H1 (cell line): ENCODE measurements at regions not wholly inside any gene's neighbourhood (a gene's known extent, or its start where the extent isn't known, plus 50 kb on each side); places are given as distances from the start of the nearest gene placed in this dataset.

Experiments
- CTCF ChIA-PET: fragments of 300-600 bp; sonication (Branson Sonifier 250); formaldehyde crosslinking; loops from one replicate; lab custom pipeline; 2021; ENCODE audit not compliant: partially characterized antibody; lab: Charles Lee
- POLR2A ChIA-PET: fragments of 300-600 bp; sonication (Branson Sonifier 250); formaldehyde crosslinking; loops from one replicate; lab custom pipeline; 2021; ENCODE audit warnings: inconsistent platforms; ENCODE audit not compliant: partially characterized antibody; lab: Charles Lee
- DNase-seq, 2 experiments: peaks; one replicate each; pipeline versions ENCODE4 v3.0.0 to v3.0.0-alpha.2; 2010 to 2022; ENCODE audit warnings: low spot score in 2 of 2, low read depth in 1 of 2, mixed read lengths in 1 of 2
- FAIRE-seq: peaks from 2 replicates; lab custom pipeline; 2011; peaks lifted over from hg19 to GRCh38; lab: Jason Lieb, UNC
- H2AFZ ChIP-seq: 2 replicates; pipeline ENCODE4 v1.8.1; 2012; ENCODE audit warnings: low read length, inconsistent platforms
- H2AK5ac ChIP-seq: 2 replicates; pipeline ENCODE4 v1.6.1; 2013; ENCODE audit warnings: low read depth, low read length
- H2BK120ac ChIP-seq: replicated peaks from 2 replicates; pipeline ENCODE3; 2013; ENCODE audit warnings: low read depth, low read length, inconsistent platforms
- H2BK12ac ChIP-seq: 2 replicates; pipeline ENCODE4 v1.6.1; 2013; ENCODE audit warnings: low read depth, low read length
- H2BK15ac ChIP-seq: 2 replicates; pipeline ENCODE4 v1.6.1; 2013; ENCODE audit warnings: low read length
- H2BK20ac ChIP-seq: 2 replicates; pipeline ENCODE4 v1.6.1; 2013; ENCODE audit warnings: low read length
- H2BK5ac ChIP-seq: 2 replicates; pipeline ENCODE4 v1.6.1; 2013; ENCODE audit warnings: low read depth, low read length
- H3K14ac ChIP-seq: 2 replicates; pipeline ENCODE4 v1.6.1; 2013; ENCODE audit warnings: inconsistent platforms; ENCODE audit not compliant: insufficient read length
- H3K18ac ChIP-seq: 2 replicates; pipeline ENCODE4 v1.6.1; 2013; ENCODE audit warnings: low read length; ENCODE audit errors: extremely low read depth
- H3K23ac ChIP-seq: 2 replicates; pipeline ENCODE4 v1.6.1; 2013; ENCODE audit warnings: inconsistent platforms; ENCODE audit not compliant: insufficient read length
- H3K23me2 ChIP-seq: 2 replicates; pipeline ENCODE4 v1.6.1; 2013; ENCODE audit warnings: low read depth, low read length
- H3K27ac ChIP-seq: 2 replicates; pipeline ENCODE4 v1.6.1; 2011; ENCODE audit warnings: low read depth, low read length, inconsistent platforms
- H3K27me3 ChIP-seq, 4 experiments: replicated peaks in 1 of 4; 1 replicate in 1 of 4; 2 replicates in 3 of 4; pipeline versions ENCODE4 v1.6.1 to v1.8.1; 2011 to 2013; ENCODE audit warnings: low read length in 3 of 4, mild to moderate bottlenecking in 3 of 4, inconsistent platforms in 2 of 4, mixed read lengths in 2 of 4, moderate library complexity in 1 of 4; ENCODE audit not compliant: control insufficient read depth in 3 of 4, insufficient read depth in 3 of 4; ENCODE audit errors: extremely low read depth in 1 of 4
- H3K36me3 ChIP-seq, 4 experiments: 2 replicates each; pipeline versions ENCODE4 v1.6.1 to v1.8.1; 2011 to 2013; ENCODE audit warnings: mild to moderate bottlenecking in 4 of 4, low read length in 3 of 4, moderate library complexity in 2 of 4, control low read depth in 1 of 4, inconsistent platforms in 1 of 4; ENCODE audit not compliant: insufficient read depth in 4 of 4, control insufficient read depth in 2 of 4
- H3K4ac ChIP-seq: replicated peaks from 2 replicates; pipeline ENCODE3; 2013; ENCODE audit warnings: low read length, low read depth, mixed read lengths, inconsistent platforms; ENCODE audit not compliant: insufficient read length
- H3K4me1 ChIP-seq, 4 experiments: replicated peaks in 1 of 4; 1 replicate in 1 of 4; 2 replicates in 3 of 4; pipeline versions ENCODE4 v1.6.1 to v1.8.1; 2011 to 2013; ENCODE audit warnings: low read length in 3 of 4, inconsistent platforms in 2 of 4, mixed read lengths in 1 of 4; ENCODE audit not compliant: insufficient read depth in 4 of 4, control insufficient read depth in 3 of 4
- H3K4me2 ChIP-seq, 2 experiments: 2 replicates each; pipeline versions ENCODE4 v1.6.1 to v1.8.1; 2011 to 2013; ENCODE audit warnings: low read depth in 2 of 2, low read length in 2 of 2, control low read depth in 1 of 2, inconsistent platforms in 1 of 2, mild to moderate bottlenecking in 1 of 2; ENCODE audit not compliant: insufficient read depth in 1 of 2
- H3K4me3 ChIP-seq, 4 experiments: fragments of 200-600, 300-600 bp in 1 of 4; sonication (generic), shearing (Covaris generic), sonication (Bioruptor Twin) in 1 of 4; 2 replicates each; pipeline versions ENCODE4 v1.5.1 to v1.8.1; 2011 to 2016; ENCODE audit warnings: low read length in 4 of 4, low read depth in 3 of 4, control low read depth in 2 of 4, inconsistent platforms in 2 of 4, mild to moderate bottlenecking in 2 of 4, mixed read lengths in 1 of 4, moderate library complexity in 1 of 4; ENCODE audit not compliant: insufficient read depth in 2 of 4; ENCODE audit errors: extremely low read depth in 1 of 4
- H3K56ac ChIP-seq: replicated peaks from 2 replicates; pipeline ENCODE3; 2013; ENCODE audit warnings: low read depth, mild to moderate bottlenecking, mixed read lengths, low read length, inconsistent platforms; ENCODE audit not compliant: insufficient read length
- H3K79me1 ChIP-seq: 2 replicates; pipeline ENCODE4 v1.6.1; 2013; ENCODE audit warnings: low read depth, low read length, control low read depth
- H3K79me2 ChIP-seq, 2 experiments: 2 replicates each; pipeline versions ENCODE4 v1.6.1 to v1.8.1; 2012 to 2013; ENCODE audit warnings: low read length in 2 of 2, mild to moderate bottlenecking in 2 of 2, inconsistent platforms in 1 of 2; ENCODE audit not compliant: insufficient read depth in 2 of 2, control insufficient read depth in 1 of 2
- H3K9ac ChIP-seq, 4 experiments: replicated peaks in 1 of 4; 1 replicate in 1 of 4; 2 replicates in 3 of 4; pipeline versions ENCODE4 v1.6.1 to v1.8.1; 2011 to 2013; ENCODE audit warnings: low read depth in 3 of 4, low read length in 3 of 4, control low read depth in 2 of 4, mild to moderate bottlenecking in 2 of 4, moderate library complexity in 2 of 4, inconsistent platforms in 1 of 4; ENCODE audit errors: extremely low read depth in 1 of 4
- H3K9me3 ChIP-seq, 2 experiments: 2 replicates each; pipeline versions ENCODE4 v1.6.1 to v1.8.1; 2012 to 2013; ENCODE audit warnings: mild to moderate bottlenecking in 2 of 2, moderate library complexity in 2 of 2, control low read depth in 1 of 2, inconsistent platforms in 1 of 2, low read depth in 1 of 2, low read length in 1 of 2, mixed read lengths in 1 of 2; ENCODE audit not compliant: insufficient read depth in 2 of 2
- H4K20me1 ChIP-seq, 2 experiments: replicated peaks in 1 of 2; 2 replicates each; pipeline versions ENCODE3 to v1.8.1; 2011 to 2013; ENCODE audit warnings: inconsistent platforms in 2 of 2, low read length in 2 of 2, mild to moderate bottlenecking in 1 of 2; ENCODE audit not compliant: insufficient read depth in 2 of 2, control insufficient read depth in 1 of 2
- H4K5ac ChIP-seq: 2 replicates; pipeline ENCODE4 v1.6.1; 2013; ENCODE audit warnings: low read length, low read depth, mixed read lengths, inconsistent platforms; ENCODE audit not compliant: insufficient read length
- H4K8ac ChIP-seq: 2 replicates; pipeline ENCODE4 v1.8.0; 2013; ENCODE audit warnings: mild to moderate bottlenecking, moderate library complexity, low read length, inconsistent platforms; ENCODE audit not compliant: insufficient read depth; ENCODE audit errors: extremely low read depth
- H4K91ac ChIP-seq: replicated peaks from 2 replicates; pipeline ENCODE3; 2013; ENCODE audit warnings: low read length, mixed read lengths, inconsistent platforms; ENCODE audit not compliant: insufficient read length
- ASH2L ChIP-seq: fragments of 200-600, 300-600 bp; sonication (generic); IDR thresholded peaks from one replicate; pipeline ENCODE4 v1.7.1; 2017; ENCODE audit warnings: low read length
- E2F6 ChIP-seq: IDR thresholded peaks from 2 replicates; pipeline ENCODE4 v1.6.1; 2012; ENCODE audit warnings: inconsistent platforms
- EGR1 ChIP-seq: IDR thresholded peaks from 2 replicates; pipeline ENCODE4 v1.6.1; 2011; ENCODE audit warnings: low read depth, low read length, borderline replicate concordance
- KDM4A ChIP-seq: IDR thresholded peaks from one replicate; pipeline ENCODE4 v1.7.1; 2012; ENCODE audit warnings: low read depth, mild to moderate bottlenecking, moderate library complexity, low read length, inconsistent platforms; ENCODE audit not compliant: severe bottlenecking
- POLR2AphosphoS5 ChIP-seq: IDR thresholded peaks from 2 replicates; pipeline ENCODE4 v1.6.1; 2011; ENCODE audit warnings: low read depth, low read length
- RAD21 ChIP-seq, 2 experiments: IDR thresholded peaks in 1 of 2; conservative IDR thresholded peaks in 1 of 2; 2 replicates each; pipeline ENCODE4 v1.6.1; 2011; ENCODE audit warnings: low read depth in 2 of 2, low read length in 2 of 2, improper control_type of control experiment in 1 of 2, inconsistent platforms in 1 of 2, mild to moderate bottlenecking in 1 of 2, moderate library complexity in 1 of 2
- RNF2 ChIP-seq: fragments of 200-900, 300-1000 bp; sonication (generic); IDR thresholded peaks from 2 replicates; pipeline ENCODE4 v1.7.1; 2016; ENCODE audit warnings: borderline replicate concordance, low read depth, mild to moderate bottlenecking, antibody characterized with exemption, low read length; ENCODE audit not compliant: poor library complexity, severe bottlenecking; ENCODE audit errors: missing control alignments
- SP4 ChIP-seq: IDR thresholded peaks from 2 replicates; pipeline ENCODE4 v1.6.1; 2012; ENCODE audit warnings: low read length, inconsistent platforms
- YY1 ChIP-seq: IDR thresholded peaks from 2 replicates; pipeline ENCODE4 v1.6.1; 2011; ENCODE audit warnings: low read depth, mild to moderate bottlenecking, low read length
- WGBS, 2 experiments: shearing (Covaris generic) in 1 of 2; methylation state at CpG; one replicate each; pipeline versions ENCODE4 v1.1.6 to v1.1.7; 2013 to 2015; ENCODE audit warnings: low lambda C conversion rate in 2 of 2, mixed read lengths in 2 of 2, inconsistent platforms in 1 of 2, low coverage in 1 of 2, missing lambda C conversion rate in 1 of 2; ENCODE audit not compliant: insufficient replicate concordance in 2 of 2, insufficient coverage in 1 of 2, insufficient read length in 1 of 2; ENCODE audit errors: extremely low coverage in 1 of 2, missing lambda C conversion rate in 1 of 2; 5-methylcytosine and 5-hydroxymethylcytosine counted together
- TF ChIP-seq, protein P1 (sequence below): IDR thresholded peaks from 2 replicates; pipeline ENCODE4 v1.6.1; 2012; ENCODE audit warnings: low read length, inconsistent platforms

- peaks cover 0 to 3% (median 0%) of the 10 kb centered on the region in 4 experiments; a peak in 1 of 7 replicates for H3K4me1 ChIP-seq
- no peak overlapping the region for H3K18ac ChIP-seq
- H3K79me2 ChIP-seq, result no peaks in the 10 kb centered on the region
- peak overlapping the region; percentile 29 for H4K91ac ChIP-seq
- peaks cover 2% of the 10 kb centered on the region; the same call in 1 of the 2 replicates for H3K23me2 ChIP-seq
- H3K23ac ChIP-seq, result no peak overlapping the region
- no peak for FAIRE-seq
- no peaks in the 10 kb centered on the region for H3K9me3 ChIP-seq
- no peak overlapping the region for H2BK5ac ChIP-seq
- no peak for DNase-seq
- H2BK120ac ChIP-seq, result no peak overlapping the region
- H2BK20ac ChIP-seq, result no peak overlapping the region
- H4K8ac ChIP-seq, result no peak overlapping the region
- peak overlapping the region; percentile 93 for H2AFZ ChIP-seq
- H3K9ac ChIP-seq, result no peak overlapping the region
- H2AK5ac ChIP-seq, result no peak overlapping the region
- no peaks in the 10 kb centered on the region for H3K79me1 ChIP-seq
- 91% methylated on average over 4 of the region's 4 CpGs; no CpG with 5 or more reads in 1 of the 2 experiments for WGBS, 2 experiments
- H3K4me2 ChIP-seq, result peak overlapping the region; percentile 25 to 30; a peak in 1 of 4 replicates
- no peak overlapping the region for H3K14ac ChIP-seq
- CTCF ChIA-PET, result interaction anchor here (0.5 to 0.6 kb wide), 2 partner anchors 44 to 828 kb away, joined by 3 to 4 read pairs; no protein-coding TSS in a partner anchor
- H4K5ac ChIP-seq, result peak overlapping the region; percentile 15
- no peak overlapping the region for H3K4ac ChIP-seq
- H3K4me3 ChIP-seq, result no peak overlapping the region
- H3K36me3 ChIP-seq, result no peaks in the 10 kb centered on the region
- no peaks in the 10 kb centered on the region for H4K20me1 ChIP-seq
- no peak overlapping the region for H3K56ac ChIP-seq
- H3K27me3 ChIP-seq, result no peaks in the 10 kb centered on the region
- no peak overlapping the region for H3K27ac ChIP-seq
- no peak overlapping the region for H2BK15ac ChIP-seq
- POLR2A ChIA-PET, result no interaction called here
- no peak overlapping the region; the same call in 1 of the 2 replicates for H2BK12ac ChIP-seq
- TF ChIP-seq POLR2AphosphoS5, result no peak
- no peak for TF ChIP-seq ASH2L
- no peak for TF ChIP-seq SP4
- TF ChIP-seq, protein P1, sequence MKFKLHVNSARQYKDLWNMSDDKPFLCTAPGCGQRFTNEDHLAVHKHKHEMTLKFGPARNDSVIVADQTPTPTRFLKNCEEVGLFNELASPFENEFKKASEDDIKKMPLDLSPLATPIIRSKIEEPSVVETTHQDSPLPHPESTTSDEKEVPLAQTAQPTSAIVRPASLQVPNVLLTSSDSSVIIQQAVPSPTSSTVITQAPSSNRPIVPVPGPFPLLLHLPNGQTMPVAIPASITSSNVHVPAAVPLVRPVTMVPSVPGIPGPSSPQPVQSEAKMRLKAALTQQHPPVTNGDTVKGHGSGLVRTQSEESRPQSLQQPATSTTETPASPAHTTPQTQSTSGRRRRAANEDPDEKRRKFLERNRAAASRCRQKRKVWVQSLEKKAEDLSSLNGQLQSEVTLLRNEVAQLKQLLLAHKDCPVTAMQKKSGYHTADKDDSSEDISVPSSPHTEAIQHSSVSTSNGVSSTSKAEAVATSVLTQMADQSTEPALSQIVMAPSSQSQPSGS, result no peak
- no peak for TF ChIP-seq KDM4A
- TF ChIP-seq EGR1, result no peak
- TF ChIP-seq RAD21 (IDR thresholded peaks at IDR 0.05 in 1 of 2, conservative IDR thresholded peaks at IDR 0.05 in 1 of 2; ENCODE audit: low read depth in 2 of 2, low read length in 2 of 2), result no peak
- no peak for TF ChIP-seq YY1
- no peak for TF ChIP-seq E2F6
- no peak for TF ChIP-seq RNF2
These were observed 103.5 kb upstream of the SPRY2 start for GRCh38 chr13:80444240-80445015.
